Spinal cord (tissue), 9 donors: ENCODE measurements at regions not wholly inside any gene's neighbourhood (a gene's known extent, or its start where the extent isn't known, plus 50 kb on each side); places are given as distances from the start of the nearest gene placed in this dataset.
A peak's percentile ranks its signal among the peaks of the same experiment; 100 is the strongest.

Source experiments
- DNase-seq, 6 donors: peaks; one replicate each; pipeline versions ENCODE4 v3.0.0 to v3.0.0-alpha.2; 2013 to 2015; ENCODE audit warnings: low spot score in 6 of 6, low read depth in 4 of 6
- H3K27ac ChIP-seq: one replicate; pipeline ENCODE4 v1.5.1; 2013; ENCODE audit warnings: low read depth, low read length, control low read depth
- H3K27me3 ChIP-seq: one replicate; pipeline ENCODE4 v1.6.1; 2013; ENCODE audit warnings: low read length; ENCODE audit not compliant: control insufficient read depth, insufficient read depth
- H3K36me3 ChIP-seq: one replicate; pipeline ENCODE4 v1.6.1; 2013; ENCODE audit warnings: low read length; ENCODE audit not compliant: control insufficient read depth, insufficient read depth
- H3K4me1 ChIP-seq: one replicate; pipeline ENCODE4 v1.6.1; 2013; ENCODE audit warnings: low read length; ENCODE audit not compliant: control insufficient read depth, insufficient read depth
- H3K4me3 ChIP-seq: one replicate; pipeline ENCODE4 v1.5.1; 2013; ENCODE audit warnings: low read depth, low read length, control low read depth
- H3K9me3 ChIP-seq: one replicate; pipeline ENCODE4 v1.6.1; 2013; ENCODE audit warnings: low read length; ENCODE audit not compliant: control insufficient read depth, insufficient read depth
- WGBS: methylation state at CpG from one replicate; pipeline ENCODE4 v1.1.5; 2013; ENCODE audit warnings: missing lambda C conversion rate; ENCODE audit not compliant: insufficient coverage; 5-methylcytosine and 5-hydroxymethylcytosine counted together
- donor health status: healthy.

GRCh38 chrX:150236327-150236726 is 126.8 kb upstream of the MAMLD1 start:
- no peaks in the 10 kb centered on the region for H3K36me3 ChIP-seq
- H3K27ac ChIP-seq = no peak overlapping the region
- no peaks in the 10 kb centered on the region for H3K9me3 ChIP-seq
- no peak overlapping the region for H3K4me3 ChIP-seq
- 67% methylated on average over 1 of the region's 3 CpGs for WGBS
- H3K27me3 ChIP-seq = no peaks in the 10 kb centered on the region
- no peaks in the 10 kb centered on the region for H3K4me1 ChIP-seq
- DNase-seq = peak in 1 of 6 donors; percentile 4

DNA sequence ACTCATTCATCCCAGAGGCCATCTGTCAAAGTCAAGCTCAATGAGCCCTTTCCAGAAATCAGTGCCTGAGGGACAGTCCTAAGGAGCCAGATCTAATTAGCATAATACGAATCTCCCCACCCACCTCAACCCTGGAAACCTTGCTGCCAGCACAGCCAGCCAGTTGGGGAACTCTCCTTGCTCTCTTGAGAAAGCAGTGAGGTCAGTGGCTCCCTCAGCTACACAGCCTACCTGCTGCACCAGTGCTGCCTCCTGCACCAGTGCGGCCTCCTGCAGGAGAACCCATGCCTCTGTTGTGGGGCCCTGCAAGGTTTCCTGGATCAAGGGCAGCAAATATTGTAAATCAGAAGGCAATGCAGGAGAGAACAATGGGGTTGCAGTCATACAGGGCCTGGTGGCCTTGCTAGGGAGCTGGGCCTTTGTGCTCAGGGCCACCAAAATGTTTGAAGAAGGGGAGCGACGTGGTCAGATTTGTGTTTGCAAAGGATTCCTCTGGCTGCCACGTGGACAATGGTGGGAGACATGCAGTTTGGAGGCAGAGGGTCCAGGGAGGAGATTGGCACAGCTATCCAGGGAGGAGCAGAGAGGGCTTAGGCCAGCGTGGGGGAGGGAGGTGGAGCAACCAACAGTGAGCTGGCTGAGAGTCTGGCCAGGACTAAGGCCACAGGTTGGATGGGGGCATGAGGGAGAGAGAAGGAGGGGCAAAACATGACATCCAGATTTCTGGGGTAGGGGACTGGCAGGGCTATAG is 124.3 kb upstream of the MAMLD1 start:
- Histone ChIP-seq H3K36me3 (no peaks in the 10 kb centered on the region), H3K4me1 (no peaks in the 10 kb centered on the region), H3K27me3 (no peaks in the 10 kb centered on the region), H3K4me3 (no peak overlapping the region), H3K27ac (no peak overlapping the region), H3K9me3 (no peaks in the 10 kb centered on the region)
- no peak for DNase-seq
- WGBS = 47% methylated on average over 6 of the region's 6 CpGs

DNA sequence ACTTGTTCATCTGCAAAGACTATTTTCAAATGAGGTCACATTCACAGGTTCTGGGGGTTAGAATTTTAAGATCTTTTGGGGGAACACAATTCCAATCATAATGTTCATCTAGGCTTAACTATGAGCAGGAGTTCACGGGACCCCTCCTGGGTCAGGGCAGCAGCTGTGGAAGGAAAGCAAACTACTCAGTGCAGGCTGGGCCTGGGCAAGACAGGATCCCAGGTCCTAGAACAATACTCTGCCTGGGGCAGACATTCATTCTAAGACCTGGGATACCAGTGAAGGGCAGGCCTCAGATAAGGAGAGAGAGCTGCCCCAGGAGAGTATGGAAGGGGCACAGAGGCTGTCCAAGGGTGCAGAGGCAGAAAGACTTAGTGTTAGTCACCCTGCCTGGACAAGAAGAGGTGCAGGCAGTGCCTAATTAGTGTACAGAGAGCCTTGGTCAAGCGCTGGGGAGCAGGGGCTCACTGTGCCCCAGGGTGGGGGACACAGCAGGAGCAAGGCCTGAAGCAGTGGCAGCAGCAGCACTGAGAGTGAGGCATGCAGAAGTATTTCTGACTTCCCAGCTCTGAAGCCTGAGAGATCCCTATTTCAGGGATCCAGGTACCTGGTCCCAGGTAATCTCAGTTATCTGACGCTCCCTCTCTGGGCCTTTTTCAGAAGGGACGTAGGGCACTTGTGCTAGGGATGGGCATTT is 123.0 kb upstream of the MAMLD1 start:
- Histone ChIP-seq H3K27ac (no peak overlapping the region), H3K9me3 (no peaks in the 10 kb centered on the region), H3K4me3 (no peak overlapping the region), H3K36me3 (no peaks in the 10 kb centered on the region), H3K4me1 (no peaks in the 10 kb centered on the region), H3K27me3 (no peaks in the 10 kb centered on the region)
- no peak for DNase-seq
- WGBS = 72% methylated on average over 4 of the region's 4 CpGs

DNA sequence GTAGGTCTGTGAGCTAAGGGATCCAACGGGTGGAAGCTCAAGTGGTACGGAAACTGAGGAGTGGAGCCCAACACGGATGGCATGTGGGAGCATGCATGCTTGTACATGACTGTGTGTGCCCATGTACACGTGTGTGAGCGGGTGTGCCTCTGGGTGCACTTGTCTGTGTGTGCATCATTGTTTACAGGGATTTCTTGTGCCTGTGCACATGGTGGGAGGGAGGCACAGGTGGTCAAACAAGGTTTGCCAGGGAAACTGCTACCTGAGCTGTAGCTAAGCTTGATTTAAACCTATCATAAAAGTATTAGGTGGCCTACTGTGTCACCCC is 122.5 kb upstream of the MAMLD1 start:
- WGBS = 52% methylated on average over 5 of the region's 5 CpGs

DNA sequence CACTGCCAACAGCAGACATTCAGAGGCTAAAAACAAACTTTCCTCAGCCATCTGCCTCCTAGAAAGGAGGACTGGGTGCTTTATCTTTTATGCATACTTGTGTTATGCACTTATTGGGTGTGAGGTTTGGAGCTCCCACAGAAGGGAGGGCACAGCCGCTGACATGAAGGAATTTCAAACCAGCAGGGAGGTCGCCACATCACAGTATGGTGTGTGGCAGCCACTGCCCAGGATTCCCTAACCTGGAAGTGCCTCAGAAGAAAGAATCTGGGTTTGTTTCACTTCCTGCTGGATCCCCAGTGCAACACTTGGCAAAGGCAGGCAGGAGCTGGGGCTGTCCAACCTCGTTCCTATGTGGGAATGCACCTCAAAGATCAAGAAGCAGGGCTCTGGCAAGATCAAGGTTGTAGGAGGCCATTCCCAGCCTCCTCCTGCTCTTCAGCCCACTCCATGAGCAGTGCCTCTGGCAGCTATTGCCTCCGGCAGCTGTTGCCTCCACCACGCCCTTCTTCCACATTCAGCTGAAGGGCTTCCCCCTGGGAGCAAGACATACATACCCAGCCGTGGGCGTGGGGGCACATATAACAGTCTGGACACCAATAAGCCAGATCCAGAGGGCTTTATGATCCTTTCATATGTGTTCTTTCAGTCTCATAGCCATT is 109.0 kb upstream of the MAMLD1 start:
- H3K36me3 ChIP-seq = no peaks in the 10 kb centered on the region
- 70% methylated on average over 7 of the region's 7 CpGs for WGBS
- no peaks in the 10 kb centered on the region for H3K27me3 ChIP-seq
- DNase-seq = no peak
- H3K4me1 ChIP-seq = no peaks in the 10 kb centered on the region
- no peaks in the 10 kb centered on the region for H3K9me3 ChIP-seq
- H3K4me3 ChIP-seq = no peak overlapping the region
- H3K27ac ChIP-seq = no peak overlapping the region

More for the DNA sequence above, 122.5 kb upstream of the MAMLD1 start:
- Histone ChIP-seq H3K4me3 (no peak overlapping the region), H3K9me3 (no peaks in the 10 kb centered on the region), H3K4me1 (no peaks in the 10 kb centered on the region), H3K36me3 (no peaks in the 10 kb centered on the region), H3K27ac (no peak overlapping the region), H3K27me3 (no peaks in the 10 kb centered on the region)
- no peak for DNase-seq

DNA sequence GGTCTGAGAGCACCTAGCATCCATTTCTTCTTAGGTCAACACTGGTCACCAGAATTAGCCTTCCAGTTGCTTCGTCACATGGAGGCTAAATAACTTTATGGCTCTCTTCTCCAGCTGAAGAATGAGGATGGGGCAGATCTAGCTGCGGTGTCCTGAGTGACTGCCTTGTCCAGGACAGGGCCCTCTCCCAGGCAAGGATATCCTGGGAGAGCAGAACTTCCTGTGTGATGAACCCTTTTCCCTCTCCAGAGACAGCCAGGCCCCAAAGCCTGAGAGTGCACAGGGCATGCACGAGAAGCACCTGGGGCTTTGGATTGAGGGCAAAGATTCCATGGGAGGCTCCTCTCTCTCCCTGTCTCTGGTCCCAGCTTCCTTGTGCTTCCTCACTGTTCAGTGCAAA is 108.2 kb upstream of the MAMLD1 start:
- no peak for DNase-seq
- H3K27me3 ChIP-seq = no peaks in the 10 kb centered on the region

GRCh38 chrX:150255441-150256296 is 107.4 kb upstream of the MAMLD1 start:
- no peak for DNase-seq

More for the DNA sequence above, 108.2 kb upstream of the MAMLD1 start:
- Histone ChIP-seq H3K4me3 (no peak overlapping the region), H3K4me1 (no peaks in the 10 kb centered on the region), H3K27ac (no peak overlapping the region), H3K9me3 (no peaks in the 10 kb centered on the region), H3K36me3 (no peaks in the 10 kb centered on the region)
- 45% methylated on average over 3 of the region's 3 CpGs for WGBS

GRCh38 chrX:150256297-150256650 is 106.8 kb upstream of the MAMLD1 start:
- Histone ChIP-seq H3K36me3 (no peaks in the 10 kb centered on the region), H3K4me3 (no peak overlapping the region), H3K27me3 (no peaks in the 10 kb centered on the region), H3K9me3 (no peaks in the 10 kb centered on the region), H3K27ac (no peak overlapping the region), H3K4me1 (no peaks in the 10 kb centered on the region)
- 78% methylated on average over 2 of the region's 2 CpGs for WGBS
- no peak for DNase-seq

More at GRCh38 chrX:150255441-150256296, 107.4 kb upstream of the MAMLD1 start:
- Histone ChIP-seq H3K27me3 (no peaks in the 10 kb centered on the region), H3K4me1 (no peaks in the 10 kb centered on the region), H3K27ac (no peak overlapping the region), H3K9me3 (no peaks in the 10 kb centered on the region), H3K4me3 (no peak overlapping the region), H3K36me3 (no peaks in the 10 kb centered on the region)
- WGBS = 57% methylated on average over 6 of the region's 9 CpGs

- no peaks in the 10 kb centered on the region for H3K4me1 ChIP-seq
- H3K4me3 ChIP-seq = no peak overlapping the region
- no peaks in the 10 kb centered on the region for H3K36me3 ChIP-seq
- no peaks in the 10 kb centered on the region for H3K27me3 ChIP-seq
- no CpG with 5 or more reads among the region's 1 CpG for WGBS
- H3K27ac ChIP-seq = no peak overlapping the region
- H3K9me3 ChIP-seq = no peaks in the 10 kb centered on the region
- DNase-seq = no peak
Observed at GRCh38 chrX:150257353-150258175, 105.6 kb upstream of the MAMLD1 start.
